Stomach (tissue), 4 donors: ENCODE measurements at regions not wholly inside any gene's neighbourhood (a gene's known extent, or its start where the extent isn't known, plus 50 kb on each side); places are given as distances from the start of the nearest gene placed in this dataset.

ENCODE experiments used
- EP300 ChIP-seq: sonication (generic); formaldehyde crosslinking; IDR thresholded peaks from one replicate; pipeline ENCODE4 v1.6.1; 2017; ENCODE audit warnings: antibody characterized with exemption
- POLR2AphosphoS5 ChIP-seq, 3 donors: sonication (generic); formaldehyde crosslinking; IDR thresholded peaks; one replicate each; pipeline ENCODE4 v1.6.1; 2016; ENCODE audit warnings: antibody characterized with exemption in 3 of 3
- TF ChIP-seq, protein P1 (sequence below), 7 experiments: fragments of 450-650 bp in 4 of 7; fragments of 200-600 bp in 3 of 7; sonication (generic) in 3 of 7; IDR thresholded peaks; one replicate each; pipeline ENCODE4 v1.5.1; 2016 to 2019; ENCODE audit warnings: antibody characterized with exemption in 7 of 7, control low read depth in 2 of 7, mild to moderate bottlenecking in 1 of 7

DNA sequence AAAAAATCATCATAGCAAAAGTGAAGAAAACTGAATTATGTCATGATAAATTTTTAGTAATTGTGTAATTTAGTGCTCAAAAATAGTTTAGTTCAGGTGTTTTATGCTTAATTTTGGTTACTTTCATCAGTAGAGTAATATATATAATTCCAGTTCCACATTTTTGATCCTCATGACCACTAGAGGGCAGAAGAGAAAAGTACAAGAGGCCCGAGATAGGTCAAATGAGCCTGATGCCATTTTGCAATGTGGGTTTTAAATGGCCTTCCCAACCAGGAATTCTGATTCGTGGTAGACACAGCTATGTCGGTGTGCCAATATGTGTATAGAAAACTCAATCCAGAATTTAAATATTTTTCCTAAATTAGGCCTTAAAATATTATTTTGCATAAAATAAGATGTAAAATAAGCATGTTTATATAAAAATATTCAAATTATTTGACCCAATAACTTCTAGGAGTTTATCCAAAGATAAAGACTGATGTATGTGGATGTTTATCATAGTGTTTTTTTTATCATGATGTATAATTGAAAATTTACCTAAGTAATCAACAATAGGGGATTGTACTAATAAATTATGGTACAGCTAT is 159.7 kb upstream of the RPS6KA2 start:
- TF ChIP-seq, protein P1, sequence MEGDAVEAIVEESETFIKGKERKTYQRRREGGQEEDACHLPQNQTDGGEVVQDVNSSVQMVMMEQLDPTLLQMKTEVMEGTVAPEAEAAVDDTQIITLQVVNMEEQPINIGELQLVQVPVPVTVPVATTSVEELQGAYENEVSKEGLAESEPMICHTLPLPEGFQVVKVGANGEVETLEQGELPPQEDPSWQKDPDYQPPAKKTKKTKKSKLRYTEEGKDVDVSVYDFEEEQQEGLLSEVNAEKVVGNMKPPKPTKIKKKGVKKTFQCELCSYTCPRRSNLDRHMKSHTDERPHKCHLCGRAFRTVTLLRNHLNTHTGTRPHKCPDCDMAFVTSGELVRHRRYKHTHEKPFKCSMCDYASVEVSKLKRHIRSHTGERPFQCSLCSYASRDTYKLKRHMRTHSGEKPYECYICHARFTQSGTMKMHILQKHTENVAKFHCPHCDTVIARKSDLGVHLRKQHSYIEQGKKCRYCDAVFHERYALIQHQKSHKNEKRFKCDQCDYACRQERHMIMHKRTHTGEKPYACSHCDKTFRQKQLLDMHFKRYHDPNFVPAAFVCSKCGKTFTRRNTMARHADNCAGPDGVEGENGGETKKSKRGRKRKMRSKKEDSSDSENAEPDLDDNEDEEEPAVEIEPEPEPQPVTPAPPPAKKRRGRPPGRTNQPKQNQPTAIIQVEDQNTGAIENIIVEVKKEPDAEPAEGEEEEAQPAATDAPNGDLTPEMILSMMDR (IDR thresholded peaks at IDR 0.05), result peak in 4 of 7 experiments; percentile 42 to 73 (median 68)
- TF ChIP-seq EP300 (no peak), POLR2AphosphoS5 (IDR thresholded peaks at IDR 0.05) (no peak)
